NCI-H1694 (cell line): ENCODE measurements at regions not wholly inside any gene's neighbourhood (a gene's known extent, or its start where the extent isn't known, plus 50 kb on each side); places are given as distances from the start of the nearest gene placed in this dataset.
"Not testable (repeated sequence)": the region's sequence is repeated elsewhere in the genome, so short reads cannot be mapped to it uniquely, and the experiment has no call there.

ENCODE experiments used
- DNase-seq: peaks from one replicate; lab custom pipeline; 2025; lab: John Stamatoyannopoulos, UW

GRCh38 chr1:95903060-95903459, 669.0 kb downstream of the RWDD3 start:
- DNase-seq = no peak

DNA sequence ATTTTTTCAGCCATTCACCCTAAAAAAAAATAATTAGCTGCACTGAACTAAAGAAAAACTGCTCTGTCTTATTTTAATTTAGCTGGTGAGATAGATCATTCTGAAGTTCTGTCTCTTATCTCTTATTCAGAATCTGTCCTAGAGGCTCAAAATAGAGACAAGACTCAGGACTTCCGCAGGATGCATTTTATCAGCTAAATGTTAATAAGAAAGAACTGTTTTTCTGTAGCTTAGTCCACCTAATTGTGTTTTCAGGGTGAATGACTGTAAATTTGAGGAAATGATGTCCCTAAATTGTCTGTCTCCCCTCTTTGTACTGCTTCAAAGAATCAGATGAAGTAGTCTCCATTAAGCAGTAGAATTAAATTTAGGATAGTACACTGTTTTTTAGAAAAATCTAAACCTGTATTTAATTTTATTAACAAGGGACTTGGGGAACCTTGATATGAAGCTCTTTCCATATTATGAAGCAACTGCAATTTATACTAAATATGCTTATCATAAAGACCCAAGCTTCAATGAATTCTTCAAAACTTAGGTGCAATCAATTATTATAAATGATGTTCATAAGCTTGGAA, 671.9 kb downstream of the RWDD3 start:
- no peak for DNase-seq

DNA sequence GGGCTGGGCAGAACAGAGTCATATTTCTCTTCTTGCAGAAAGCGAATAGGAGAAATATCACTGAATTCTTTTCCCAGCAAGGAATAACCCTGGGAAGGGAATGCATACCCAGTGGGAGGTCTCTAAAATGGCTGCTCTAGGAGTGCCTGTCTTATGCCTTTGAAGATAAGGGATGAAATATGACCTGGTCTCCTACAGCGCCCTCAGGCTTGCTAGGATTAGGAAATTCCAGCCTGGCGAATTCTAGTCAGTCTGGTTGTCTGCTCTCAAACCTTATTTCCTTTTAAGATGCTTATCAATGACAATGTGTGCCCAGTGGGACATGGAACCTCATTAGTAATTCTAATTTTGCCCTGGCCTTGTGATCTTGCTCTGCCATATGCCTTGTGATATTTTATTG, 677.7 kb downstream of the RWDD3 start:
- DNase-seq = not testable (repeated sequence)

- DNase-seq = no peak
These were observed 682.6 kb downstream of the RWDD3 start for GRCh38 chr1:95916616-95917015.

DNA sequence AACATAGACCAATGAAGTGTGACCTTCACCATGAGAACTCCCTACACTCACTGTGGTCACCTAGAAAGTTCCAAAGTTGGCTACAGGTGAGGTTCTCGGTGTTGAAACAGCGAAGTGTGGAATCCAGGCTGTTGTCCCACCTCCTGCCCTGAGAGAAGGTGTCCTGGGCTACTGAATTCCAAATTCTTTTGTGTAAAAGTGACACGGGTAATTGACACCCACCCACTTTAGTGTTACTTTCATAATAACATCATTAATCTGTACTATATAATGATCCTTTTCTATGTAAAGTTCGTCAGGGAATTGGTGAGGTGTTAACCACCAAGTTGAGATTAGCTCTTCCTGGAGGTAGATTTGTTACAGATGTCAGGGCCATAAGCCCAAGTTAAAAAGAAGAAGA, 690.7 kb downstream of the RWDD3 start:
- DNase-seq = no peak

GRCh38 chr1:95926331-95926730, 692.3 kb downstream of the RWDD3 start:
- DNase-seq = no peak

DNA sequence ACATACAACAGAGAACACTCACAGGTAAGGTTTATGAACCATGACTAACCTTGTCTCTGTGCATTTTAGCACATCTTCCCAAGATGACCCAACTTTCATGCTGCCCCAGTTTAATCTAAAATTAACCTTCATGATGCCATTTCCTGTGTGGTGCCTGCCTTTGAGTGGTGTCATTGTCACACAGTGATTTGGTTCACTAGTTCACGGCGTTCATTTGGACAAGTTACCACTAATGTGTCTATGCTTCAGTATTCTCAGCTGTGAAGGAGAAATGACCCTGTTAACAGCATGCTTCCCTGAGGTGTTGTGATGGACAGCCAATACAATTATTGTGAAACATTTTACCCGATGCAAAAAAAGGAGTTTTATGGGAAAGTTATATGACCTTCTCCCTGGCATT, 693.1 kb downstream of the RWDD3 start:
- no peak for DNase-seq

DNA sequence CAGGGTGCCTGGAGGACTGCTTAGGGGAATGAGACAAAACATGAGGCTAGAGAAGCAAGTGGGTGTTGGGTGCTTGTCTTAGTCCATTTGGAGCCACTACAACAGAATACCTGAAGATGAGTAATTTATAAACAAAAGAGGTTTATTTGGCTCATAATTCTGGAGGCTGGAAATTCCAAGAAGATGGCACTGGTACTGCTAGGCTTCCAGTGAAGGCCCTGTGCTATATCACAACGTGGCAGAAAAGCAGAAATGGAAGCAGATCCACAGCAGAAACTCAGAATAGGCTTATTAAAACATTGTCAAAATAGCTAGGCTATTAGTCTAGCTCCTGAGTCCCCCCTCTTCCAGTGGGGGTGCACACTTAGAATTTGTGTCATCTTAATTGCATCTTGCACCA, 701.7 kb downstream of the RWDD3 start:
- no peak for DNase-seq

GRCh38 chr1:95941121-95941798, 707.2 kb downstream of the RWDD3 start:
- DNase-seq = no peak

DNA sequence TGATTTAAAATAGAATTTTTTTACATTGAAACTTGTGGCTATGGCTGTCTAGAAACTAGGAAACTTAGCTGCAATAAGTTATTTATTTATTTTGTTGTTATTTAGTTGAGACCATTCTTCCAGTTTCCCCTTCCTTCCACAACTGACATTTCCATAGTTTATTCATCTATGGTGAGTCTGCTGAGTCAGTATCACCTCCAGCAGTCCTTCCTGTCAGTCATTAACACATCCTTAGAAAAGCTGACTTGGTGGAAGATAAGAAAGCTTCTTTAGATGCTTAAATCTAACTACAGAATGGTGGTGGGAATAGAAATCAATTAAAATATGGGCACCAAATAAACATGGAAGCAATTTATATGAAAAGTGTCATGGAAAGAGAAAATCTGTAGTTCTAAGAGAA, 714.0 kb downstream of the RWDD3 start:
- DNase-seq = no peak

DNA sequence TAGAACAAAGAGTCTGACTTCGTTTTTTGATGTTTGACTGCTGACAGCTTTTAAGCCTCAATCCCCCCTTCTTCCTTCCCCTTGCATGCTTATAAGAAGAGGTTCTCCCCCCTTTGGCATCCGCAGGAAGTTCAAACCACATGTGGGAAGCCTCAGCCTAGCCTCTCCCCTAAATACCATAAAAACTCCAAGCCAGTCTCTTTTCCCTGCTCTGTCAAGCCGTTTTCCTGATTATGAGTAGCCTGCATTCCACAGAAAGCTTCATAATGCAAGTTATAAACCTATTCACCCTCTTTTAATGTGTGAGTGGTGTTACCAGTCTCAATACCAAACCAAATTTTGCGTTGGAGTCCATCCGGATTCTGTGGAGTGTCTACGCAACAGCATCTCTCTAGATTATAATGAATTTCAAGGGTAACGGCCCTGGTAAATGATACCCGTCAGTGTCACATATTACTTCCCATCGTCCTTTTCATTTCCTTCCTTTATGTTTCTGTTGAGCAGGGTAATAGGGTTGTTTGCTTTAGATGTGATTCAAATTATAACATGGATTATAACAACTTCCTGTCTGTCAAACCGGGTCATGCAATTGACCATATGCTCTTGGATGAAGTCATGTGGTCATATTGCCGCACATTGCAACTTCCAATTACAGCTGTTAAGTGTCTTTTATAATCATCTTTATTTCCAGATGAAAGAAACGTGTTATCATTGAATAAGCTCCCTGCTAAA, 717.5 kb downstream of the RWDD3 start:
- DNase-seq = no peak

GRCh38 chr1:95953015-95953414, 719.0 kb downstream of the RWDD3 start:
- no peak for DNase-seq

DNA sequence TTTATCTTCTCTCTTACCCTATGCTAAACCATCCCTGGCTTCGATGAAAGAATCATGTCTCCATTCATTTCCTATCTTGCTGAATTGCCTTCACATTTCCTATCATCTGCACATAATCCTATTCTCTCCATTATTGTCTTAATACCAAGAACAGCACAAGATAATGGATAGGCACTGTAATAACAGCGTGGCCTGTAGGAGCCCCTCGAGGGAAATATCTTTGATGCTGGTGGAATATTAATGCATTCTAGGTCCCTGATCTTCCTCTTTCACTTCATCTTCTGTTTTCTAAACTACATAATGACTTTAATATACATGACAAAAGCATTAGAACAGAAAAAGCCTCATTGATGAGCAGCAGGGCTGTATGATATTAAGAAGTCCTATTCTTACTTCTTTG, 720.6 kb downstream of the RWDD3 start:
- DNase-seq = no peak

DNA sequence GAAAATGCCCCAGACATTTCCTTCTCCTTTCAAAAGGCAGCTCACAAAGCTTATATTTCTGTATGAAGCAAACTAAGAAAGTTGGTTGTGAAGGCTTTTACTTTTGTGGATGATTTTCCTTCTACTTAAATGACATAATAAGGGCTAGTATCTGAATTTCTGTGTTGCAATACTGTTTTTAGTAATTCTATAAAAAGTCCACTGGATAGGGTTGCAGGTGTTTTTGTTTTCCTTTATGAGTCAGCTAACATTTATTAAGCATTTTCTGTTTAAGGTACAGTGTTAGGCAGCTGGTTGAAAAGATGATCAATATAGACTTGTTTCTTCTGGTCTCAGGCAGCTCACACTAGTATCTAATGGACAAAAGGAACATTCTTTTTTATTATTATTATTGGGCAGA, 722.2 kb downstream of the RWDD3 start:
- no peak for DNase-seq

GRCh38 chr1:95957748-95958147, 723.7 kb downstream of the RWDD3 start:
- DNase-seq = no peak

DNA sequence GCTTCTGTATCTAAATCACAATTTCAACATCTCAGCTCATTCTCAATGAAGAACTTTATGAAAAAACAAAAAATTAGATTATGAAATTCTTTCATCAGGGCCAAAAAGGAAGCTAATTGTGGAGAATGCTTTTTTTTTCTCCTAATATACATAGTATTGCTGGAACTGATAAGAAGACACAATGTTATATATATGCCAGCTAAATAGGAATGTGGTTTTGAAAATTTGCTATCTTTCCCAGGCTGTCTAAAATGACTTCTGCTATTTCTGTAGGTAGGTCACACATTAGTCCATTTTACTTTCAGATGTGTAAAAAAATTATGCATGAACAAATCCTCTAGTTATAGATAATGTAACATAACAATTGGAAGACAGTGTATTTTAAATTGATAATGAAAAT, 732.9 kb downstream of the RWDD3 start:
- no peak for DNase-seq

GRCh38 chr1:95974586-95974985, 740.6 kb downstream of the RWDD3 start:
- no peak for DNase-seq

DNA sequence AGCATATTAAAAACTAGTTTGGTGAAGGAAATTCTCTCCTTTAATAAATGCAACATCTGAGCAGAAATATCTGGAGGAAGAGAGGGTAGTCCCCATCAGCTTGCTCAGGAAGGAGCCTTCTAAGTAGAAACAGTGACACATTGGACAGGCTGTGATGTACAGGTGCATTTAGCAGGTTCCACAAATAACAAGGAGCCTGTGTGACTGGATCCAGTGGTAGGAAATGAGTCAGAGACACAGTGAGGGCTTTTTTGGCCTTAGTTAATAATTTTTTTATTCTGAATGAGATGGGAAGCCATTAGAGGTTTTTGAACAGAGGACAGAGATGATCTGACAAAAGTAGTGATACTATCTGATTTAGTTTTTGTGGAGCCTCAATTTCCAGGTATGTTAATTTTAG, 738.9 kb upstream of the PTBP2 start:
- no peak for DNase-seq

DNA sequence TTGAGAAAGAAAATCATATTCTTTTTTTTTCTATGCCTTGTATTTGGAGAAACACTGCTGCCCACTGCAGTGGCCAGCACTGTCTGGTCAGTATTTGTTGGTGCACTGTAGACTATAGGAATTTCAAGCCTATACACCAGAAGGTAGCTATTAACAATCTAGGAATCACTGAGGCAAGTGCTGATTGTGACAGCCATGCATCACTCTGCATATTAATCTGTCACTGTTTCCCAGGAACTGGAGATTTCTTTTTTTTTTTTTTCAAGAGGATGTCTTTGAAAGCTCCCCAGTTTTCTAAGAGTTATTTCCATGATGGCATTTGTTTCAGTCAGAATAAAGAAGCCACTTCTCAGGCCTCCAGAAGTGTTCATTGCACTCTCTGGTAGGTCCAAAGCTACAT, 737.8 kb upstream of the PTBP2 start:
- DNase-seq = no peak

- DNase-seq = no peak
These were observed 736.7 kb upstream of the PTBP2 start for GRCh38 chr1:95984798-95985374.

GRCh38 chr1:95990033-95990432, 731.6 kb upstream of the PTBP2 start:
- DNase-seq = no peak

- no peak for DNase-seq
These were observed 729.6 kb upstream of the PTBP2 start for GRCh38 chr1:95991787-95992520.

- no peak for DNase-seq
These were observed 726.9 kb upstream of the PTBP2 start for GRCh38 chr1:95994643-95995042.
